ENCODE measurements at regions not wholly inside any gene's neighbourhood (a gene's known extent, or its start where the extent isn't known, plus 50 kb on each side); places are given as distances from the start of the nearest gene placed in this dataset.
A peak's percentile ranks its signal among the peaks of the same experiment; 100 is the strongest.
"Not testable (repeated sequence)": the region's sequence is repeated elsewhere in the genome, so short reads cannot be mapped to it uniquely, and the experiment has no call there.

- no peak overlapping the region for H3K4me3 Mint-ChIP-seq
- Histone ChIP-seq H3K36me3 (ENCODE audit: insufficient read depth) (no peaks in the 10 kb centered on the region), H3K79me2 (replicated peaks; ENCODE audit: insufficient read depth) (no peaks in the 10 kb centered on the region), H4K20me1 (replicated peaks; ENCODE audit: insufficient read depth) (no peaks in the 10 kb centered on the region), H3F3A (replicated peaks; ENCODE audit: low read depth) (no peaks in the 10 kb centered on the region), H3K9me2 (ENCODE audit: insufficient read depth) (peaks cover 8% of the 10 kb centered on the region; the same call in 1 of the 2 replicates), H3K27ac (ENCODE audit: low read depth) (no peak overlapping the region), H3K4me1 (ENCODE audit: insufficient read depth) (peaks cover 5% of the 10 kb centered on the region; the same call in 1 of the 2 replicates), H3K27me3 (ENCODE audit: insufficient read depth) (no peaks in the 10 kb centered on the region), H3K4me2 (no peak overlapping the region), H3K4me3 (no peak overlapping the region), H2AFZ (no peak overlapping the region)
- no peaks in the 10 kb centered on the region for H3K9me3 Mint-ChIP-seq
- no peak overlapping the region for H3K27ac Mint-ChIP-seq
- no peak for TF ChIP-seq EZH2phosphoT487 (IDR thresholded peaks at IDR 0.05; ENCODE audit: unreplicated experiment)
- H3K36me3 Mint-ChIP-seq (ENCODE audit: low read depth), result no peaks in the 10 kb centered on the region
- DNase-seq (ENCODE audit: low spot score) (peak; percentile 13), ATAC-seq (peak; percentile 72)
- H3K4me1 Mint-ChIP-seq, result peaks cover 7% of the 10 kb centered on the region
- no peaks in the 10 kb centered on the region for H3K27me3 Mint-ChIP-seq (ENCODE audit: insufficient read depth, low read depth, poor library complexity)
Observed at GRCh38 chr2:102893870-102894269, 132.0 kb downstream of the TMEM182 start.

- Histone ChIP-seq H3K79me2 (replicated peaks; ENCODE audit: insufficient read depth) (no peaks in the 10 kb centered on the region), H3F3A (replicated peaks; ENCODE audit: low read depth) (no peaks in the 10 kb centered on the region), H3K27me3 (ENCODE audit: insufficient read depth) (no peaks in the 10 kb centered on the region), H3K27ac (ENCODE audit: low read depth) (no peak overlapping the region), H2AFZ (no peak overlapping the region), H4K20me1 (replicated peaks; ENCODE audit: insufficient read depth) (no peaks in the 10 kb centered on the region), H3K4me2 (no peak overlapping the region), H3K4me1 (ENCODE audit: insufficient read depth) (peaks cover 5% of the 10 kb centered on the region; the same call in 1 of the 2 replicates), H3K36me3 (ENCODE audit: insufficient read depth) (no peaks in the 10 kb centered on the region), H3K9me2 (ENCODE audit: insufficient read depth) (peaks cover 8% of the 10 kb centered on the region; the same call in 1 of the 2 replicates), H3K4me3 (no peak overlapping the region)
- TF ChIP-seq NANOG (IDR thresholded peaks at IDR 0.05; ENCODE audit: borderline replicate concordance) (no peak), ZNF462 (CRISPR knock-in tag; IDR thresholded peaks at IDR 0.05) (0 out of 2 replicates have a peak, but pooled peaks have one; percentile 50), POLR2AphosphoS5 (IDR thresholded peaks at IDR 0.05; ENCODE audit: low read depth) (no peak)
- no peaks in the 10 kb centered on the region for H3K36me3 Mint-ChIP-seq (ENCODE audit: low read depth)
- H3K4me3 Mint-ChIP-seq, result no peak overlapping the region
- DNase-seq (ENCODE audit: low spot score) (peak; percentile 47), ATAC-seq (peak; percentile 54)
- H3K4me1 Mint-ChIP-seq, result peaks cover 7% of the 10 kb centered on the region
- no peak overlapping the region for H3K27ac Mint-ChIP-seq
- no peaks in the 10 kb centered on the region for H3K9me3 Mint-ChIP-seq
- peaks cover 2% of the 10 kb centered on the region for H3K27me3 Mint-ChIP-seq (ENCODE audit: insufficient read depth, low read depth, poor library complexity)
Observed at GRCh38 chr2:102895376-102895775, 133.5 kb downstream of the TMEM182 start.

GRCh38 chr2:102909240-102909639, 147.4 kb downstream of the TMEM182 start:
- H3K27ac ChIP-seq (ENCODE audit: low read depth); H3K4me1 Mint-ChIP-seq: not testable (repeated sequence)

More at GRCh38 chr2:102909240-102909639, 147.4 kb downstream of the TMEM182 start:
- not testable (repeated sequence) for H3K4me3 Mint-ChIP-seq; H3K4me2 ChIP-seq; ATAC-seq; H3K27me3 ChIP-seq (ENCODE audit: insufficient read depth); H2AFZ ChIP-seq; H4K20me1 ChIP-seq (replicated peaks; ENCODE audit: insufficient read depth); H3K9me2 ChIP-seq (ENCODE audit: insufficient read depth); H3K27me3 Mint-ChIP-seq (ENCODE audit: insufficient read depth, low read depth, poor library complexity); H3K36me3 Mint-ChIP-seq (ENCODE audit: low read depth); H3F3A ChIP-seq (replicated peaks; ENCODE audit: low read depth); H3K4me1 ChIP-seq (ENCODE audit: insufficient read depth); H3K36me3 ChIP-seq (ENCODE audit: insufficient read depth); H3K27ac Mint-ChIP-seq; H3K79me2 ChIP-seq (replicated peaks; ENCODE audit: insufficient read depth); H3K9me3 Mint-ChIP-seq; H3K4me3 ChIP-seq; DNase-seq (ENCODE audit: low spot score)

Data from GM23338 (cell line).